NCI-H748 (cell line): ENCODE measurements at regions not wholly inside any gene's neighbourhood (a gene's known extent, or its start where the extent isn't known, plus 50 kb on each side); places are given as distances from the start of the nearest gene placed in this dataset.

Experiments
- DNase-seq: peaks from one replicate; lab custom pipeline; 2025; ENCODE audit not compliant: unreplicated experiment; lab: John Stamatoyannopoulos, UW

GRCh38 chr9:26329974-26330373, 562.6 kb downstream of the CAAP1 start:
- no peak for DNase-seq

- peak; percentile 45 for DNase-seq
These were observed 566.0 kb downstream of the CAAP1 start for GRCh38 chr9:26326563-26326962.

- DNase-seq: no peak
These were observed 567.2 kb downstream of the CAAP1 start for GRCh38 chr9:26325444-26325829.

- DNase-seq: no peak
These were observed 567.7 kb downstream of the CAAP1 start for GRCh38 chr9:26324786-26325443.

- no peak for DNase-seq
These were observed 570.7 kb downstream of the CAAP1 start for GRCh38 chr9:26321935-26322334.

GRCh38 chr9:26319859-26320258, 572.7 kb downstream of the CAAP1 start:
- no peak for DNase-seq

- DNase-seq: no peak
These were observed 579.5 kb downstream of the CAAP1 start for GRCh38 chr9:26313108-26313507.

GRCh38 chr9:26311463-26311995, 581.1 kb downstream of the CAAP1 start:
- DNase-seq: no peak

- DNase-seq: no peak
These were observed 582.3 kb downstream of the CAAP1 start for GRCh38 chr9:26310294-26310693.

- no peak for DNase-seq
These were observed 584.3 kb downstream of the CAAP1 start for GRCh38 chr9:26308328-26308727.

- DNase-seq: no peak
These were observed 590.9 kb downstream of the CAAP1 start for GRCh38 chr9:26301659-26302058.

- no peak for DNase-seq
These were observed 591.6 kb downstream of the CAAP1 start for GRCh38 chr9:26301046-26301445.

GRCh38 chr9:26296910-26297572, 595.6 kb downstream of the CAAP1 start:
- no peak for DNase-seq

- no peak for DNase-seq
These were observed 599.7 kb downstream of the CAAP1 start for GRCh38 chr9:26292943-26293342.

- no peak for DNase-seq
These were observed 593.4 kb upstream of the TUSC1 start for GRCh38 chr9:26271495-26272122.

GRCh38 chr9:26266146-26266793, 588.0 kb upstream of the TUSC1 start:
- no peak for DNase-seq

- DNase-seq: no peak
These were observed 586.7 kb upstream of the TUSC1 start for GRCh38 chr9:26264709-26265601.

- DNase-seq: no peak
These were observed 585.2 kb upstream of the TUSC1 start for GRCh38 chr9:26263478-26263877.

GRCh38 chr9:26262421-26263107, 584.3 kb upstream of the TUSC1 start:
- no peak for DNase-seq
